Keratinocyte (primary cell): ENCODE measurements at regions not wholly inside any gene's neighbourhood (a gene's known extent, or its start where the extent isn't known, plus 50 kb on each side); places are given as distances from the start of the nearest gene placed in this dataset.

ENCODE experiments used
- DNase-seq: peaks from one replicate; pipeline ENCODE4 v3.0.0-alpha.2; 2011; ENCODE audit warnings: low read depth, missing footprints, low spot score
- FAIRE-seq: peaks from 2 replicates; lab custom pipeline; 2011; peaks lifted over from hg19 to GRCh38; lab: Jason Lieb, UNC
- H2AFZ ChIP-seq: 2 replicates; pipeline ENCODE4 v1.6.0; 2012; ENCODE audit warnings: low read length, control low read depth, inconsistent platforms; ENCODE audit not compliant: control insufficient read depth
- H3K27ac ChIP-seq: 2 replicates; pipeline ENCODE4 v1.5.1; 2011; ENCODE audit warnings: low read length; ENCODE audit not compliant: control insufficient read depth, insufficient read depth
- H3K27me3 ChIP-seq: 3 replicates; pipeline ENCODE4 v1.6.0; 2011; ENCODE audit warnings: low read length; ENCODE audit not compliant: control insufficient read depth, insufficient read depth; ENCODE audit errors: extremely low read depth
- H3K36me3 ChIP-seq, 2 experiments: 2 replicates in 1 of 2; 3 replicates in 1 of 2; pipeline ENCODE4 v1.5.1; 2011; ENCODE audit warnings: low read length in 2 of 2, mild to moderate bottlenecking in 1 of 2; ENCODE audit not compliant: control insufficient read depth in 2 of 2, insufficient read depth in 2 of 2; ENCODE audit errors: extremely low read depth in 1 of 2
- H3K4me1 ChIP-seq: 3 replicates; pipeline ENCODE4 v1.5.1; 2011; ENCODE audit warnings: low read length; ENCODE audit not compliant: control insufficient read depth, insufficient read depth; ENCODE audit errors: extremely low read depth
- H3K4me2 ChIP-seq: 3 replicates; pipeline ENCODE4 v1.6.0; 2011; ENCODE audit warnings: low read depth, low read length; ENCODE audit not compliant: control insufficient read depth, insufficient read depth; ENCODE audit errors: extremely low read depth
- H3K4me3 ChIP-seq, 3 experiments: fragments of 200-600 bp in 1 of 3; sonication (generic) in 1 of 3; 2 replicates in 2 of 3; 3 replicates in 1 of 3; pipeline ENCODE4 v1.5.1; 2011 to 2016; ENCODE audit warnings: low read length in 3 of 3, mild to moderate bottlenecking in 3 of 3, control low read depth in 2 of 3, inconsistent platforms in 1 of 3, low read depth in 1 of 3, mixed read lengths in 1 of 3, mixed run types in 1 of 3, moderate library complexity in 1 of 3; ENCODE audit not compliant: control insufficient read depth in 2 of 3, insufficient read depth in 2 of 3; ENCODE audit errors: extremely low read depth in 1 of 3
- H3K79me2 ChIP-seq: 2 replicates; pipeline ENCODE4 v1.6.0; 2012; ENCODE audit warnings: low read length; ENCODE audit not compliant: control insufficient read depth, insufficient read depth
- H3K9ac ChIP-seq: 3 replicates; pipeline ENCODE4 v1.6.0; 2011; ENCODE audit warnings: low read length; ENCODE audit not compliant: control insufficient read depth, insufficient read depth; ENCODE audit errors: extremely low read depth
- H3K9me1 ChIP-seq: 3 replicates; pipeline ENCODE4 v1.6.0; 2011; ENCODE audit warnings: low read length; ENCODE audit not compliant: control insufficient read depth, insufficient read depth; ENCODE audit errors: extremely low read depth
- H3K9me3 ChIP-seq: 2 replicates; pipeline ENCODE4 v1.5.1; 2012; ENCODE audit warnings: low read depth, low read length; ENCODE audit not compliant: control insufficient read depth
- H4K20me1 ChIP-seq: 3 replicates; pipeline ENCODE4 v1.6.0; 2011; ENCODE audit warnings: low read length; ENCODE audit not compliant: control insufficient read depth, insufficient read depth; ENCODE audit errors: extremely low read depth
- EZH2 ChIP-seq: IDR thresholded peaks from one replicate; pipeline ENCODE4 v1.6.1; 2012; ENCODE audit warnings: inconsistent platforms, mild to moderate bottlenecking, low read length, moderate library complexity
- dilution Hi-C: fragments of 300-500 bp; cut with MboI; formaldehyde crosslinking; loops from one replicate; pipeline ENCODE4 v1.7.0; 2020; ENCODE audit warnings: low sequenced_read_pairs; ENCODE audit not compliant: extremely low pct_ligation_motif_present
- TF ChIP-seq, protein P1 (sequence below), 3 experiments: IDR thresholded peaks in 1 of 3; conservative IDR thresholded peaks in 1 of 3; optimal IDR thresholded peaks in 1 of 3; 2 replicates in 2 of 3; 3 replicates in 1 of 3; pipeline versions ENCODE3 to v1.5.1; 2011; ENCODE audit warnings: low read length in 3 of 3, mild to moderate bottlenecking in 3 of 3, moderate library complexity in 2 of 3, control low read depth in 1 of 3, inconsistent platforms in 1 of 3; ENCODE audit not compliant: insufficient read depth in 2 of 3; ENCODE audit errors: extremely low read depth in 1 of 3

DNA sequence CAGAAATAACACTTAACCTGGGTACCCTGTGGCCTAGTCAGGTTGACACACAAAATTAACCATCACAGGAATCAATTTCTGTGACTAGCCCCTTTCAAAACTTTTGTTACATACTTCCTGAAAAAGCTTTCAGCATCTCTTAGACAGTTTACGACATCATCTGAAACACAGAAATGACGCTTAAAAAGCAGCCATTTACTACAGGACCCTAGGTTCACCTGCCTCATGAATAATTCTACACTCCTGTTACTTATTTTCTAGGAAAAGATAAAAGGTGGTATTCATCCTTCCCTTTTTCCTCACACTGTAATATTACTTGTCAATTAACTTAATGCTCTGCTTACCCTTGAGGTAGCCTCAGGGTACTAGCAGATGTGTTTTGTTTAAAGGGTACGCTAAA is 388.4 kb downstream of the IRS1 start:
- Histone ChIP-seq H3K4me3 (no peak overlapping the region), H3K9me1 (no peaks in the 10 kb centered on the region), H4K20me1 (no peaks in the 10 kb centered on the region), H3K79me2 (no peaks in the 10 kb centered on the region), H3K9me3 (peaks cover 4% of the 10 kb centered on the region), H3K27ac (peak overlapping the region; percentile 77), H2AFZ (no peak overlapping the region), H3K27me3 (no peaks in the 10 kb centered on the region), H3K36me3 (no peaks in the 10 kb centered on the region), H3K4me2 (no peak overlapping the region), H3K4me1 (peaks cover 16% of the 10 kb centered on the region), H3K9ac (no peak overlapping the region)
- dilution Hi-C loops: no loop called here
- FAIRE-seq: peak; percentile 26
- no peak for DNase-seq
- TF ChIP-seq, protein P1, sequence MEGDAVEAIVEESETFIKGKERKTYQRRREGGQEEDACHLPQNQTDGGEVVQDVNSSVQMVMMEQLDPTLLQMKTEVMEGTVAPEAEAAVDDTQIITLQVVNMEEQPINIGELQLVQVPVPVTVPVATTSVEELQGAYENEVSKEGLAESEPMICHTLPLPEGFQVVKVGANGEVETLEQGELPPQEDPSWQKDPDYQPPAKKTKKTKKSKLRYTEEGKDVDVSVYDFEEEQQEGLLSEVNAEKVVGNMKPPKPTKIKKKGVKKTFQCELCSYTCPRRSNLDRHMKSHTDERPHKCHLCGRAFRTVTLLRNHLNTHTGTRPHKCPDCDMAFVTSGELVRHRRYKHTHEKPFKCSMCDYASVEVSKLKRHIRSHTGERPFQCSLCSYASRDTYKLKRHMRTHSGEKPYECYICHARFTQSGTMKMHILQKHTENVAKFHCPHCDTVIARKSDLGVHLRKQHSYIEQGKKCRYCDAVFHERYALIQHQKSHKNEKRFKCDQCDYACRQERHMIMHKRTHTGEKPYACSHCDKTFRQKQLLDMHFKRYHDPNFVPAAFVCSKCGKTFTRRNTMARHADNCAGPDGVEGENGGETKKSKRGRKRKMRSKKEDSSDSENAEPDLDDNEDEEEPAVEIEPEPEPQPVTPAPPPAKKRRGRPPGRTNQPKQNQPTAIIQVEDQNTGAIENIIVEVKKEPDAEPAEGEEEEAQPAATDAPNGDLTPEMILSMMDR (optimal IDR thresholded peaks at IDR 0.05 in 1 of 3, IDR thresholded peaks at IDR 0.05 in 1 of 3, conservative IDR thresholded peaks at IDR 0.05 in 1 of 3; ENCODE audit: extremely low read depth in 1 of 3, insufficient read depth in 2 of 3, low read length in 3 of 3): no peak
- no peak for TF ChIP-seq EZH2

GRCh38 chr2:226410247-226410835 is 389.3 kb downstream of the IRS1 start:
- dilution Hi-C loops: no loop called here
- H4K20me1 ChIP-seq: no peaks in the 10 kb centered on the region
- no peak overlapping the region for H2AFZ ChIP-seq
- DNase-seq: no peak
- no peaks in the 10 kb centered on the region for H3K79me2 ChIP-seq
- no peak overlapping the region for H3K4me2 ChIP-seq
- TF ChIP-seq EZH2: no peak
- TF ChIP-seq, protein P1 (optimal IDR thresholded peaks at IDR 0.05 in 1 of 3, IDR thresholded peaks at IDR 0.05 in 1 of 3, conservative IDR thresholded peaks at IDR 0.05 in 1 of 3; ENCODE audit: extremely low read depth in 1 of 3, insufficient read depth in 2 of 3, low read length in 3 of 3): no peak
- no peaks in the 10 kb centered on the region for H3K27me3 ChIP-seq
- FAIRE-seq: no peak
- no peaks in the 10 kb centered on the region for H3K36me3 ChIP-seq
- H3K9me3 ChIP-seq: peaks cover 4% of the 10 kb centered on the region
- peaks cover 16% of the 10 kb centered on the region for H3K4me1 ChIP-seq
- no peak overlapping the region for H3K27ac ChIP-seq
- H3K9ac ChIP-seq: no peak overlapping the region
- H3K4me3 ChIP-seq: no peak overlapping the region
- no peaks in the 10 kb centered on the region for H3K9me1 ChIP-seq
